ENCODE measurements at regions not wholly inside any gene's neighbourhood (a gene's known extent, or its start where the extent isn't known, plus 50 kb on each side); places are given as distances from the start of the nearest gene placed in this dataset.
"Not testable (repeated sequence)": the region's sequence is repeated elsewhere in the genome, so short reads cannot be mapped to it uniquely, and the experiment has no call there.

- H3K4me3 ChIP-seq, result no peak overlapping the region
- no peak for TF ChIP-seq Cebpa-rat (IDR thresholded peaks at IDR 0.05)
- H3K9me3 ChIP-seq (replicated peaks in 1 of 11), result peaks cover 3 to 16% (median 12%) of the 10 kb centered on the region in 11 experiments; a peak in 16 of 22 replicates
Measured at GRCh38 chr1:70490153-70490552, 79.1 kb downstream of the CTH start.

GRCh38 chr1:70495370-70495769 is 84.3 kb downstream of the CTH start:
- no peaks in the 10 kb centered on the region for H3K36me3 ChIP-seq

More at GRCh38 chr1:70490153-70490552, 79.1 kb downstream of the CTH start:
- no peaks in the 10 kb centered on the region for H4K20me1 ChIP-seq
- no peak overlapping the region for H3K27ac ChIP-seq
- no peaks in the 10 kb centered on the region for H3K36me3 ChIP-seq
- H3K4me2 ChIP-seq, result no peak overlapping the region
- H3K4me1 ChIP-seq, result no peaks in the 10 kb centered on the region
- H3K9ac ChIP-seq, result no peak overlapping the region
- no peaks in the 10 kb centered on the region for H3K27me3 ChIP-seq

GRCh38 chr1:70496181-70496580 is 85.1 kb downstream of the CTH start:
- Histone ChIP-seq H3K27ac (no peak overlapping the region), H4K20me1 (no peaks in the 10 kb centered on the region), H3K36me3 (no peaks in the 10 kb centered on the region), H3K9ac (no peak overlapping the region), H3K9me3 (replicated peaks in 1 of 11) (no peaks in the 10 kb centered on the region), H3K4me2 (no peak overlapping the region), H3K27me3 (no peaks in the 10 kb centered on the region), H3K4me3 (no peak overlapping the region), H3K4me1 (peaks cover 0 to 8% (median 5%) of the 10 kb centered on the region in 10 experiments; a peak in 8 of 20 replicates)
- TF ChIP-seq Cebpa-rat (IDR thresholded peaks at IDR 0.05), result no peak

More at GRCh38 chr1:70495370-70495769, 84.3 kb downstream of the CTH start:
- H3K9ac ChIP-seq, result no peak overlapping the region
- H3K4me3 ChIP-seq, result no peak overlapping the region
- H3K4me1 ChIP-seq, result peaks cover 0 to 8% (median 5%) of the 10 kb centered on the region in 10 experiments; a peak in 8 of 20 replicates
- H3K27ac ChIP-seq, result no peak overlapping the region
- H3K4me2 ChIP-seq, result no peak overlapping the region
- no peaks in the 10 kb centered on the region for H4K20me1 ChIP-seq
- no peak for TF ChIP-seq Cebpa-rat (IDR thresholded peaks at IDR 0.05)
- peaks cover 0 to 6% (median 3%) of the 10 kb centered on the region in 11 experiments; a peak in 8 of 22 replicates for H3K9me3 ChIP-seq (replicated peaks in 1 of 11)
- no peaks in the 10 kb centered on the region for H3K27me3 ChIP-seq

GRCh38 chr1:70497152-70497551 is 86.1 kb downstream of the CTH start:
- no peak for TF ChIP-seq Cebpa-rat (IDR thresholded peaks at IDR 0.05)
- peaks cover 0 to 8% (median 5%) of the 10 kb centered on the region in 10 experiments; a peak in 8 of 20 replicates for H3K4me1 ChIP-seq
- H4K20me1 ChIP-seq, result no peaks in the 10 kb centered on the region
- H3K4me3 ChIP-seq, result no peak overlapping the region
- no peak overlapping the region for H3K4me2 ChIP-seq
- H3K9me3 ChIP-seq (replicated peaks in 1 of 11), result no peaks in the 10 kb centered on the region
- no peak overlapping the region for H3K27ac ChIP-seq
- no peak overlapping the region for H3K9ac ChIP-seq
- H3K27me3 ChIP-seq, result no peaks in the 10 kb centered on the region
- no peaks in the 10 kb centered on the region for H3K36me3 ChIP-seq

- peaks cover 0 to 8% (median 5%) of the 10 kb centered on the region in 10 experiments; a peak in 8 of 20 replicates for H3K4me1 ChIP-seq
- TF ChIP-seq Cebpa-rat (IDR thresholded peaks at IDR 0.05), result no peak
- H3K4me3 ChIP-seq, result no peak overlapping the region
- H3K27me3 ChIP-seq, result no peaks in the 10 kb centered on the region
- H3K27ac ChIP-seq, result no peak overlapping the region; a peak in 1 of 22 replicates
- no peaks in the 10 kb centered on the region for H4K20me1 ChIP-seq
- H3K36me3 ChIP-seq, result no peaks in the 10 kb centered on the region
- H3K9ac ChIP-seq, result no peak overlapping the region
- peak overlapping the region in 7 of 11 experiments; percentile 12 to 40 (median 24); a peak in 5 of 22 replicates for H3K4me2 ChIP-seq
- H3K9me3 ChIP-seq (replicated peaks in 1 of 11), result no peaks in the 10 kb centered on the region
Measured at GRCh38 chr1:70498666-70499065, 87.6 kb downstream of the CTH start.

GRCh38 chr1:70499695-70500094 is 88.6 kb downstream of the CTH start:
- H3K4me1 ChIP-seq, result peaks cover 0 to 13% (median 5%) of the 10 kb centered on the region in 10 experiments; a peak in 9 of 20 replicates
- H3K36me3 ChIP-seq, result no peaks in the 10 kb centered on the region
- no peaks in the 10 kb centered on the region for H4K20me1 ChIP-seq
- H3K4me3 ChIP-seq, result no peak overlapping the region
- H3K9me3 ChIP-seq (replicated peaks in 1 of 11), result no peaks in the 10 kb centered on the region
- no peak overlapping the region for H3K9ac ChIP-seq
- H3K27ac ChIP-seq, result no peak overlapping the region
- H3K27me3 ChIP-seq, result no peaks in the 10 kb centered on the region
- TF ChIP-seq Cebpa-rat (IDR thresholded peaks at IDR 0.05), result no peak
- no peak overlapping the region for H3K4me2 ChIP-seq

GRCh38 chr1:70503358-70503757 is 92.3 kb downstream of the CTH start:
- H3K27ac ChIP-seq, result no peak overlapping the region
- H3K4me3 ChIP-seq, result no peak overlapping the region
- TF ChIP-seq Cebpa-rat (IDR thresholded peaks at IDR 0.05), result no peak
- peaks cover 0 to 14% (median 5%) of the 10 kb centered on the region in 10 experiments; a peak in 9 of 20 replicates for H3K4me1 ChIP-seq
- H3K9me3 ChIP-seq (replicated peaks in 1 of 11), result no peaks in the 10 kb centered on the region
- no peaks in the 10 kb centered on the region for H3K27me3 ChIP-seq
- H3K9ac ChIP-seq, result no peak overlapping the region
- no peaks in the 10 kb centered on the region for H3K36me3 ChIP-seq
- H4K20me1 ChIP-seq, result no peaks in the 10 kb centered on the region
- H3K4me2 ChIP-seq, result no peak overlapping the region

- Histone ChIP-seq H3K36me3 (no peaks in the 10 kb centered on the region), H3K9me3 (replicated peaks in 1 of 11) (no peaks in the 10 kb centered on the region), H4K20me1 (no peaks in the 10 kb centered on the region), H3K4me3 (no peak overlapping the region), H3K4me2 (no peak overlapping the region), H3K9ac (no peak overlapping the region), H3K27ac (no peak overlapping the region), H3K27me3 (no peaks in the 10 kb centered on the region), H3K4me1 (peaks cover 0 to 11% (median 0%) of the 10 kb centered on the region in 10 experiments; a peak in 6 of 20 replicates)
- TF ChIP-seq Cebpa-rat (IDR thresholded peaks at IDR 0.05), result no peak
Measured at GRCh38 chr1:70504176-70504820, 93.2 kb downstream of the CTH start.

GRCh38 chr1:70504821-70505193 is 93.7 kb downstream of the CTH start:
- Histone ChIP-seq H3K4me1 (peaks cover 0 to 16% (median 0%) of the 10 kb centered on the region in 10 experiments; a peak in 6 of 20 replicates), H3K36me3 (no peaks in the 10 kb centered on the region), H3K27me3 (no peaks in the 10 kb centered on the region), H3K4me2 (no peak overlapping the region), H4K20me1 (no peaks in the 10 kb centered on the region), H3K9me3 (replicated peaks in 1 of 11) (no peaks in the 10 kb centered on the region), H3K27ac (no peak overlapping the region), H3K9ac (no peak overlapping the region), H3K4me3 (no peak overlapping the region)
- TF ChIP-seq Cebpa-rat (IDR thresholded peaks at IDR 0.05), result no peak

GRCh38 chr1:70507991-70508390 is 96.9 kb downstream of the CTH start:
- not testable (repeated sequence) for H3K27ac ChIP-seq; H3K9ac ChIP-seq; H3K27me3 ChIP-seq; H3K4me2 ChIP-seq; H3K4me3 ChIP-seq; H3K9me3 ChIP-seq (replicated peaks in 1 of 11); H4K20me1 ChIP-seq; H3K36me3 ChIP-seq
- peaks cover 0 to 18% (median 0%) of the 10 kb centered on the region in 10 experiments; a peak in 6 of 20 replicates for H3K4me1 ChIP-seq

Data from BLaER1 treated with 17β-estradiol and CSF1 and Interleukin-3, amounts not matched to agents 10 nM and 100 nM (cell line).